ENCODE measurements at regions not wholly inside any gene's neighbourhood (a gene's known extent, or its start where the extent isn't known, plus 50 kb on each side); places are given as distances from the start of the nearest gene placed in this dataset.

GRCh38 chr4:137851435-137851834, 319.1 kb upstream of the PCDH18 start:
- TF ChIP-seq CTCF (IDR thresholded peaks at IDR 0.05; ENCODE audit: extremely low read depth in 1 of 2, insufficient read depth in 1 of 2, low read depth in 1 of 2, low read length in 2 of 2) (no peak), POLR2AphosphoS5 (IDR thresholded peaks at IDR 0.05; ENCODE audit: insufficient read depth, low read depth, low read length) (no peak), FOS (IDR thresholded peaks at IDR 0.05; ENCODE audit: borderline replicate concordance, insufficient read depth, low read length) (no peak), JUN (IDR thresholded peaks at IDR 0.05; ENCODE audit: borderline replicate concordance, insufficient read depth, insufficient read length, low read depth) (no peak), POLR2A (IDR thresholded peaks at IDR 0.05; ENCODE audit: low read depth, low read length) (no peak), EZH2 (IDR thresholded peaks at IDR 0.05; ENCODE audit: borderline replicate concordance, low read depth, low read length, severe bottlenecking) (no peak)

Measured in endothelial cell of umbilical vein (primary cell).